ENCODE measurements at regions not wholly inside any gene's neighbourhood (a gene's known extent, or its start where the extent isn't known, plus 50 kb on each side); places are given as distances from the start of the nearest gene placed in this dataset.

GRCh38 chr6:92791403-92791802 lies 628.0 kb downstream of the EPHA7 start:
- DNase-seq: no peak

- DNase-seq: no peak
Measured at GRCh38 chr6:92790381-92790780, 629.0 kb downstream of the EPHA7 start.

GRCh38 chr6:92784235-92784634 lies 635.1 kb downstream of the EPHA7 start:
- no peak for DNase-seq

GRCh38 chr6:92779746-92780145 lies 639.6 kb downstream of the EPHA7 start:
- peak; percentile 69 for DNase-seq

GRCh38 chr6:92777146-92777740 lies 642.1 kb downstream of the EPHA7 start:
- DNase-seq: peak; percentile 60

GRCh38 chr6:92770540-92770939 lies 648.8 kb downstream of the EPHA7 start:
- no peak for DNase-seq

GRCh38 chr6:92767101-92767500 lies 652.3 kb downstream of the EPHA7 start:
- DNase-seq: no peak

GRCh38 chr6:92763680-92764079 lies 655.7 kb downstream of the EPHA7 start:
- DNase-seq: no peak

GRCh38 chr6:92763274-92763584 lies 656.1 kb downstream of the EPHA7 start:
- no peak for DNase-seq

GRCh38 chr6:92762443-92763273 lies 656.7 kb downstream of the EPHA7 start:
- no peak for DNase-seq

GRCh38 chr6:92759178-92759577 lies 660.2 kb downstream of the EPHA7 start:
- no peak for DNase-seq

- no peak for DNase-seq
Measured at GRCh38 chr6:92757925-92758324, 661.4 kb downstream of the EPHA7 start.

- no peak for DNase-seq
Measured at GRCh38 chr6:92756912-92757311, 662.4 kb downstream of the EPHA7 start.

GRCh38 chr6:92753956-92754355 lies 665.4 kb downstream of the EPHA7 start:
- DNase-seq: no peak

- no peak for DNase-seq
Measured at GRCh38 chr6:92752114-92752513, 667.2 kb downstream of the EPHA7 start.

- DNase-seq: no peak
Measured at GRCh38 chr6:92748131-92748530, 671.2 kb downstream of the EPHA7 start.

- no peak for DNase-seq
Measured at GRCh38 chr6:92737983-92738382, 681.4 kb downstream of the EPHA7 start.

GRCh38 chr6:92723390-92723931 lies 695.9 kb downstream of the EPHA7 start:
- DNase-seq: peak; percentile 78

GRCh38 chr6:92719773-92720172 lies 699.6 kb downstream of the EPHA7 start:
- no peak for DNase-seq

GRCh38 chr6:92716638-92717037 lies 702.7 kb downstream of the EPHA7 start:
- DNase-seq: no peak

- DNase-seq: peak; percentile 17
Measured at GRCh38 chr6:92715991-92716390, 703.4 kb downstream of the EPHA7 start.

GRCh38 chr6:92714346-92714745 lies 705.0 kb downstream of the EPHA7 start:
- no peak for DNase-seq

GRCh38 chr6:92710048-92710447 lies 709.3 kb downstream of the EPHA7 start:
- DNase-seq: no peak

GRCh38 chr6:92708945-92709344 lies 710.4 kb downstream of the EPHA7 start:
- DNase-seq: no peak

- no peak for DNase-seq
Measured at GRCh38 chr6:92708270-92708669, 711.1 kb downstream of the EPHA7 start.

Measured in COR-L47 (cell line).